GM10248 (cell line): ENCODE measurements at regions not wholly inside any gene's neighbourhood (a gene's known extent, or its start where the extent isn't known, plus 50 kb on each side); places are given as distances from the start of the nearest gene placed in this dataset.
"Not testable (repeated sequence)": the region's sequence is repeated elsewhere in the genome, so short reads cannot be mapped to it uniquely, and the experiment has no call there.

Experiments used
- CTCF ChIA-PET: fragments of 300-600 bp; sonication (Branson Sonifier 250); formaldehyde crosslinking; extraction: SDS; loops from one replicate; lab custom pipeline; 2021; ENCODE audit warnings: antibody characterized with exemption; lab: Yijun Ruan, JAX
- POLR2A ChIA-PET: fragments of 350-650 bp; sonication (Branson Sonifier 250); formaldehyde crosslinking; extraction: SDS; loops from one replicate; lab custom pipeline; 2020; ENCODE audit warnings: antibody characterized with exemption; lab: Yijun Ruan, JAX
- DNase-seq: peaks from one replicate; pipeline ENCODE4 v3.0.0; 2012; ENCODE audit errors: extremely low spot score
- CTCF ChIP-seq: IDR thresholded peaks from 2 replicates; pipeline ENCODE4 v1.5.1; 2012; ENCODE audit warnings: mild to moderate bottlenecking, low read depth; ENCODE audit errors: extremely low read depth, missing control alignments, control extremely low read depth

GRCh38 chr17:27007734-27008531 is 286.0 kb upstream of the WSB1 start:
- POLR2A ChIA-PET, DNase-seq, CTCF ChIA-PET: not testable (repeated sequence)

GRCh38 chr17:27009087-27009486 is 284.8 kb upstream of the WSB1 start:
- DNase-seq = no peak
- CTCF ChIA-PET = no interaction called here
- TF ChIP-seq CTCF = no peak
- POLR2A ChIA-PET = no interaction called here

GRCh38 chr17:27010138-27010537 is 283.8 kb upstream of the WSB1 start:
- POLR2A ChIA-PET, DNase-seq: not testable (repeated sequence)

GRCh38 chr17:27030552-27030951 is 263.4 kb upstream of the WSB1 start:
- CTCF ChIA-PET, DNase-seq, POLR2A ChIA-PET: not testable (repeated sequence)

More at GRCh38 chr17:27010138-27010537, 283.8 kb upstream of the WSB1 start:
- CTCF ChIA-PET = not testable (repeated sequence)

DNA sequence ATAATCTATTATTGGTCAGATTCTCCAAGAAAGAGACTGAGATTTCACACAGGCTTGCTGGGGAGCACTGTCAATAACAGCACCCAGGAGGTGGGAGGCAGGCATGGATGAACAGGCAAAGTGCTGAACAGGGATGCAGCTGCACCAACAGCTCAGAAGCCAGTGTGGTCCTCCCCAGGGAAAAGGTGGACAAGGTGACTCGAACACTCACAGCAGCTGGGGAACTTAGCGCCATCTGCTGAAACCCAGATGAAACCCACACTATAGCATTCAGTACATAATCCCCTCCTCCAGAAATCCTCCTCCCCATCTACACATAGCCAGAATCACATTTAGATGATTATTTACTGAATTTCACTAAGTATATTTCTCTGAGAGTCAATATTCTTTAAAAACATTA is 255.2 kb upstream of the WSB1 start:
- POLR2A ChIA-PET = no interaction called here
- CTCF ChIA-PET = no interaction called here
- no peak for TF ChIP-seq CTCF
- DNase-seq = no peak

DNA sequence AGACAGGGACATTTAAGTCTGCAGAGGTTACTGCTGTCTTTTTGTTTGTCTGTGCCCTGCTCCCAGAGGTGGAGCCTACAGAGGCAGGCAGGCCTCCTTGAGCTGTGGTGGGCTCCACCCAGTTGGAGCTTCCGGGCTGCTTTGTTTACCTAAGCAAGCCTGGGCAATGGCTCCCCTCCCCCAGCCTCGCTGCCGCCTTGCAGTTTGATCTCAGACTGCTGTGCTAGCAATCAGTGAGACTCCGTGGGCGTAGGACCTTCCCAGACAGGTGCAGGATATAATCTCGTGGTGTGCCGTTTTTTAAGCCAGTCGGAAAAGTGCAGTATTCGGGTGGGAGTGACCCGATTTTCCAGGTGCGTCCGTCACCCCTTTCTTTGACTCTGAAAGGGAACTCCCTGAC is 248.9 kb upstream of the WSB1 start:
- DNase-seq, POLR2A ChIA-PET, CTCF ChIA-PET: not testable (repeated sequence)

DNA sequence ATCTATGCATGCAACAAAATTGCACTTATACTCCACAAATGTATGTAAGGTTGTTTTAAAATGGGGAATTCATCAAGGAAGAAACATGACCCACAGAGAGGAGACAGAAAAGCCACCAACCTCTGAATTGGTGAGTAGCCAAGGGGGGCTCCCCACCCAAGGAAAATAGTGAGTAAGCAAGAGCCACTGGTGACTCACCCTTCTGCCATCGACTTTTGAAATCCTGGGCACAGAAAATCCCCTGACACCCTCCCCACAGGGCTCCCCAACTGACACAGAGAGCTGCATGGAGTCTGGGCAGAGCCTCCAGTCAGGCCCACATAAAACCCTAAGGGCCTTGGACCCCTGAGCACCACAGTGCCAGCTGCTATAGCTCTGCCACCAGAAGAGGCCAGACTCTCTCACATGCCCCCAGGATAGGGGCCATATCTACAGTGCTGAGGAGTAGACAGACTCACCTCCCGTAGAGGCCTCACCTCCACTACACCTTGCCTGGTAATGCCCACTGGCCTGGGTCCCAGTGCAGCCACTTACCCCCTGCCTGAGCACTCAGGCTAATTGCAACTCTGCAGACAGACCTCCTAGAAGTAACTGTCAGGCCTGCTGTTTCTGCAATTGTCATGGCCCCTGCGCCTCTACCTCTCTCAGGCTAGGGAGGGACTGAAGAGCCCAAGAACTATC is 244.7 kb upstream of the WSB1 start:
- ChIA-PET CTCF (no interaction called here), POLR2A (no interaction called here)
- DNase-seq = no peak

DNA sequence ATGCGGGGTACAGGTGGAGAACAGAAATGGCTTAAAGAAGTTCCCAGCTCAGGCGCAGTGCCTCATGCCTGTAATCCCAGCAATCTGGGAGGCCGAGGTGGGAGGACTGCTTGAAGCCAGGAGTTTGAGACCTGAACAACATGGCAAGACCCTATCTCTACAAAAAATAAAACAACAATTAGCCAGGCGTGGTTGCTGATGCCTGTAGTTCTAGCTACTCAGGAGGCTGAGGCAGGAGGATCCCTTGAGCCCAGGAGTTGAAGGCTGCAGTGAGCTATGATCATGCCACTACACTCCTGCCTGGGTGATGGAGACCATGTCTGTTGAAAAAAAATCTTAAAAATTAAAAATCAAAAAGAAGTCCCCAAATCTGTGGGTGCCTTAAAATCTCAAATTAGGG is 228.3 kb upstream of the WSB1 start:
- no peak for TF ChIP-seq CTCF
- CTCF ChIA-PET = no interaction called here
- DNase-seq = no peak
- POLR2A ChIA-PET = no interaction called here

More for the DNA sequence above, 244.7 kb upstream of the WSB1 start:
- no peak for TF ChIP-seq CTCF
